Body of pancreas (tissue), 4 donors: ENCODE measurements at regions not wholly inside any gene's neighbourhood (a gene's known extent, or its start where the extent isn't known, plus 50 kb on each side); places are given as distances from the start of the nearest gene placed in this dataset.

ENCODE experiments used
- POLR2A ChIP-seq, 3 donors: fragments of 450-650 bp; IDR thresholded peaks; one replicate each; pipeline ENCODE4 v1.6.1; 2016; ENCODE audit warnings: antibody characterized with exemption in 3 of 3, mild to moderate bottlenecking in 2 of 3
- TF ChIP-seq, protein P1 (sequence below), 7 experiments: fragments of 450-650 bp in 4 of 7; fragments of 200-600 bp in 3 of 7; sonication (generic) in 3 of 7; IDR thresholded peaks; one replicate each; pipeline ENCODE4 v1.5.1; 2016 to 2019; ENCODE audit warnings: antibody characterized with exemption in 7 of 7

DNA sequence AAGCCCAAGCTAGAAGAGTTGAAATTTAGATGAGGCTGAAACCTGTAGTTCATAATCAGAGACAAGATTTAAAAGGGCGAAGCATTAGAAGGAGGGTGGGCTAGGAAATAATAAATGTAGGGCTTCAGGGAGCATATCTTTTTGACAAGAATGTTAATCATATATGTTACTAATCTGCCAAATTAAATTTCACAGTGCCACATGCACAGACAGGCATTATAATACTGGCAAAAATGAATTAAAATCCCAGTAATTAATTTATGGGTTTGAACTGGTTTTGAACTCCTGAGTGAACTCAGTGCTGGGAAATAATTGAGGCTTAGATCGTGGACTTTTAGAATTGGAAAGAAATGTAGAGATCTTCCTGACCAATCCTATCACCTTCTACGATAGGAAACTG is 383.5 kb upstream of the IL12A start:
- TF ChIP-seq, protein P1, sequence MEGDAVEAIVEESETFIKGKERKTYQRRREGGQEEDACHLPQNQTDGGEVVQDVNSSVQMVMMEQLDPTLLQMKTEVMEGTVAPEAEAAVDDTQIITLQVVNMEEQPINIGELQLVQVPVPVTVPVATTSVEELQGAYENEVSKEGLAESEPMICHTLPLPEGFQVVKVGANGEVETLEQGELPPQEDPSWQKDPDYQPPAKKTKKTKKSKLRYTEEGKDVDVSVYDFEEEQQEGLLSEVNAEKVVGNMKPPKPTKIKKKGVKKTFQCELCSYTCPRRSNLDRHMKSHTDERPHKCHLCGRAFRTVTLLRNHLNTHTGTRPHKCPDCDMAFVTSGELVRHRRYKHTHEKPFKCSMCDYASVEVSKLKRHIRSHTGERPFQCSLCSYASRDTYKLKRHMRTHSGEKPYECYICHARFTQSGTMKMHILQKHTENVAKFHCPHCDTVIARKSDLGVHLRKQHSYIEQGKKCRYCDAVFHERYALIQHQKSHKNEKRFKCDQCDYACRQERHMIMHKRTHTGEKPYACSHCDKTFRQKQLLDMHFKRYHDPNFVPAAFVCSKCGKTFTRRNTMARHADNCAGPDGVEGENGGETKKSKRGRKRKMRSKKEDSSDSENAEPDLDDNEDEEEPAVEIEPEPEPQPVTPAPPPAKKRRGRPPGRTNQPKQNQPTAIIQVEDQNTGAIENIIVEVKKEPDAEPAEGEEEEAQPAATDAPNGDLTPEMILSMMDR (IDR thresholded peaks at IDR 0.05), result no peak
- no peak for TF ChIP-seq POLR2A (IDR thresholded peaks at IDR 0.05)
